HG03045 (cell line): ENCODE measurements at regions not wholly inside any gene's neighbourhood (a gene's known extent, or its start where the extent isn't known, plus 50 kb on each side); places are given as distances from the start of the nearest gene placed in this dataset.
"Not testable (repeated sequence)": the region's sequence is repeated elsewhere in the genome, so short reads cannot be mapped to it uniquely, and the experiment has no call there.

Experiments
- ATAC-seq: cut with Tn5 transposase; IDR thresholded peaks from one replicate; pipeline ENCODE4 v1.9.1; 2021; ENCODE audit warnings: mild to moderate bottlenecking, moderate library complexity; ENCODE audit not compliant: unreplicated experiment

DNA sequence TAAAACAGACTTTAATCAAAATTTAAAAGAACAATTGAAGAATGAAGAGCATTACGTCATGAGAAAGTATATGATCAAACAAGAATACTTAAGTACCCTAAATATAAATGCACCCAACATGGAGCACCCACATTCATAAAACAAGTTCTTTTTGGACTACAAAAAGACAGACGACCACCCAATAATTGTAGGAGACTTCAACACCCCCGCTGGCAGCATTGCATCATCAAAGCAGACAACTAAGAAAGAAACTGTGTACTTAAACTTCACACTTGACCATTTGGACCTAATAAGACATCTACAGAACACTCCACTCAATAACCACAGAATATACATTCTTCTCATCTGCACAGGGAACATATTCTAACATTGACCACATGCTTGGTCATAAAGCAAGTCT lies 291.7 kb upstream of the ZNF322 start:
- ATAC-seq, result not testable (repeated sequence)

DNA sequence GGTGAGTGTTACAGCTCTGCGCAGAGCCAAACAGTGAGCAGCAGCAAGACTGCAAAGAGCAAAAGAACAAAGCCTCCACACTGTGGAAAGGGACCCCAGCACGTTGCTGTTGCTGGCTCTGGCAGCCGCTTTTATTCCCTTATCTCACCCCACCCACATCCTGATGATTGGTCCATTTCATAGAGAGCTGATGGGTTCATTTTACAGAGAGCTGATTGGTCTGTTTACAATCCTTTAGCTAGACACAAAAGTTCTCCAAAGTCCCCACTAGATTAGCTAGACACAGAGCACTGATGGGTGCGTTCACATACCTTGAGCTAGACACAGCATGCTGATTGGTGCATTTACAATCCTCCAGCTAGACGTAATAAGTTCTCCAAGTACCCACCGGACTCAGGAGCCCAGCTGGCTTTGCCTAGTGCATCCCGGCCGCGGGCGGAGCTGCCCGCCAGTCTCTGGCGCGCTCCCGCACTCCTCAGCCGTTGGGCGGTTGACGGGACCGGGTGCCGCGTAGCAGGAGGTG lies 291.4 kb upstream of the PRSS16 start:
- not testable (repeated sequence) for ATAC-seq

DNA sequence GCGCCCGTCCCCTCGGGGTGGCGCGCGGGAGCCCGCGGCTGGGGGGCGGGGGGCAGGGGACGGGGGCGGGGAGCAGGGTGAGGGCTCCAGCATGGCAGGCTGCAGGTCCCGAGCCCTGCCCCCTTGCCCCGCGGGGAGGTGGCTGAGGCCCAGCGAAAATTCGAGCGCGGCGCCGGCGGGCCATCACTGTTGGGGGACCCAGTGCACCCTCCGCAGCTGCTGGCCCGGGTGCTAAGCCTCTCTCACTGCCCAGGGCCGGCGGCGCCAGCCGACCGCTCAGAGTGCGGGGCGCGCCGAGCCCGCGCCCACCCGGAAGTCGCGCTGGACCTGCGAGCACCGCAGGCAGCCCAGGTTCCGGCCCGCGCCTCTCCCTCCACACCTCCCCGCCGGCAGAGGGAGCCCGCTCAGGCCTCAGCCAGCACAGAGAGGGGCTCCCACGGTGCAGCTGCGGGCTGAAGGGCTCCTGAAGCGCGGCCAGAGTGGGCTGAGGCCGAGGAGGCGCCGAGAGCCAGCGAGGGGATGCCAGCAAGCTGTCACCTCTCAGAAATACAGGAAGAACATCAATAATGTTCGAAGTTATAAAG lies 290.8 kb upstream of the PRSS16 start:
- not testable (repeated sequence) for ATAC-seq

DNA sequence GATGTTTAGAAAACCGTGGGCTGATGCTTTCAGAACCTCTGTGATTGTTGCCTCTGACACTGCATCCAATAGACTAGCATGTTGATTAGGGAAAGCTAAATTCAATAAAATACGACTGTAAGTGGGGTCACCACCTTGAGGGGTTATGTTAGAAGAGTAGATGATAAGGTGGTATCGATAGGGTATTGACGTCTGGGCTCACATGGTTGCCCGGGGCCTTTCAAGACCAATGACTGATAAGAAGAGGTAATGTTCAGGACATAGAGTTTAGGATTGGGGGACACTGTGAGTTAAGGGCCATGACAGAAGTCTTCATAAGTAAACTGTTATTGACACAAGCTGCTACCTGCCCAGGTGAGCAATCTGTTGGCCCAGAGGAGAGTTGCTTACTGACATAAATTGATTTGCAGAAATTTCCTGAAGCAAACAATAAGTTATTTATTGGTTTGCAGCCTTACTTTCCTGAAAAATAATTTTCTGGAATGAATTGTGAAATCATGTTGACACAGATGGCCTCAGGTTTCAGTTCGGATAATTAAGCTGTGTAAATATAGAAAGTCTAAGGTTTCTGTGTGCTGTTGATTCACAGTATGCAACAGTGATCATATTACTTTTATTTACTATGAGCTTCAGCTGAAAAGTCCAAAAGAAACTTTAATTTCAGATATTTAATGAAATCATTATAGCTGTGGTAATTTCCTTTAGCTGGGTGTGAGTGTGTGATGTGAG lies 289.9 kb upstream of the PRSS16 start:
- not testable (repeated sequence) for ATAC-seq

DNA sequence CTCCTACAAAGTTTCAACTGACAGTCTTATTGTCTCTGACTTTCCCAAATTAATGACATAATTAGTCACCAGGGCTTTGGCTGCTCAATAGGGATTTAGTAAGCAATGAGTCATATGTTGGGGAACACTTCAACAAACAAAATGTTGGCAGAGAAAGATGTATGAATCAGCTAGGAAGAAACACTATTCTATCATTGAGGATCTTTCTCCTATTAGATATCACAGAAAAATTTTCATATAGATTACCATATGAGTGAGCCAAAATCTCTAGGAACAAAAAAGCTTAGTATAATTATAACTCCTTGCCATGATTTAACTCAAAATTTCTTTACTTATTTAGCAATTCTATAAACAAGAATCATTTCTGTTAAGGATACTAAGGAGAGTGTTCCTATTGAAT lies 286.3 kb upstream of the PRSS16 start:
- ATAC-seq, result not testable (repeated sequence)

DNA sequence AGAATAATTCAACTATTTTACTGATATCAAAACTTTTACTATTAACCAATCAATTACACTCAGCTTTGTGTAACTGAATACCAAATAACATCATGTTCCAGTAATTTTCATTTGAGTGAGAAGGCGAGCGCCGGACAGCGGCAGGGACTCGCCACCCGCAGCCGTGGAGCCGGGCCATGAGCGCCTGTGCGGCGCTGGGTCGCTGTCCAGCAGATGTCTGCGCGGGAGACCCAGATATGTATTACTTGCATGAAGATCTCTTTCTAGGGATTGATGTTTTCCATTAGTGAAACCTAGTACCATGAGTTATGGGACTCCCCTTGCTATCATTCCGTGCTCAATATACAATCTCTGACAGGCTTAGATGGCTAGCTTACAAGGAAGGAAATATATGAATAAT lies 245.1 kb upstream of the PRSS16 start:
- no peak for ATAC-seq

DNA sequence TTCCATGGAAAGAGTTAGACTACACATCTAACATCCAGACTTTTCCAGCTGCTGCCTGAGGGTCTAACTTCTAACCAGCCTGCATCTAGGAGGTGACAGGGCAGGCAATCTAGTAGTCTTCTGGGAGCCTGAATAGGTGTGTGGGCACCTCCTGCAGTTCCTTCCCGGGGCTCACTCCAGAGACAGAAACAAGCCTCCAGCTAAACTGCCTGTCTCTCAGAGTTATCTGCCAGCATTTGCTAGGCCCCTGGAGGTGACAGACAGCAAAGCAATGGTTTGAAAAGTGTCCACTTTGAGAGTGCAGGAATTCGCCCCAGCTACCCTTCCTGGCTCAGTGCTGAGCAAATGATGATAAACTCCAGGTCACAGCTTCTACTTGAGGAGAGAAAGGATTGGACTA lies 240.5 kb upstream of the PRSS16 start:
- ATAC-seq, result no peak

DNA sequence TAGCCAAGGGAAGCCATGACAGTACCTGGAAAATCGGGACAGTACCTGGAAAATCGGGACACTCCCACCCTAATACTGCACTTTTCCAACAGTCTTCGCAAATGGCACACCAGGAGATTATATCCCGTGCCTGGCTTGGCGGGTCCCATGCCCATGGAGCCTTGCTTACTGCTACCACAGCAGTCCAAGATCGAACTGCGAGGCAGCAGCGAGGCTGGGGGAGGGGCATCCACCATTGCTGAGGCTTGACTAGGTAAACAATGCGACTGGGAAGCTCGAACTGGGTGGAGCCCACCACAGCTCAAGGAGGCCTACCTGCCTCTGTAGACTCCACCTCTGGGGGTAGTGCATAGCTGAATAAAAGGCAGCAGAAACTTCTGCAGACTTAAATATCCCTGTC lies 238.9 kb upstream of the PRSS16 start:
- not testable (repeated sequence) for ATAC-seq

DNA sequence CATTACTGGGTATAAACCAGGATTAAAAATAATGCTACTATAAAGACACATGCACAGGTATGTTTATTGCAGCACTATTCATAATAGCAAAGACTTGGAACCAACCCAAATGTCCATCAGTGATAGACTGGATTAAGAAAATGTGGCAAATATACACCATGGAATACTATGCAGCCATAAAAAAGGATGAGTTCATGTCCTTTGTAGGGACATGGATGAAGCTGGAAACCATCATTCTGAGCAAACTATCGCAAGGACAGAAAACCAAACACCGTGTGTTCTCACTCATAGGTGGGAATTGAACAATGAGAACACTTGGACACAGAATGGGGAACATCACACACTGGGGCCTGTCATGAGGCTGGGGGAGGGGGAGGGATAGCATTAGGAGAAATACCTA lies 233.4 kb upstream of the PRSS16 start:
- not testable (repeated sequence) for ATAC-seq

DNA sequence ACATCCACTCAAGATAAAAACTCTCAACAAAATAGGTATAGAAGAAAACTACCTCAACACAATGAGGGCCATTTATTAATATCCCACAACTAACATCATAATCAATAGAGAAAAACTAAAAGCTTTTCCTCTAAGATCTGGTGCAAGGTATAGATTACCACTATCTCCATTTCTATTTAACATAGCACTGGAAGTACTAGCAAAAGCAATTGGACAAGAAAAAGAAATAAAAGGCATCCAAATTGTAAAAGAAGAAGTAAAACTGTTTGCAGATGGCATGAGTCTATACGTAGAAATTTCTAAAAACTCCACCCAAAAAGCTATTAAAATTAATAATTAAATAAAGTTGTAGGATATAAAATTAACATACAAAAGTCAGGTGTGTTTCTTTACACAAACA lies 230.8 kb upstream of the PRSS16 start:
- ATAC-seq, result no peak

DNA sequence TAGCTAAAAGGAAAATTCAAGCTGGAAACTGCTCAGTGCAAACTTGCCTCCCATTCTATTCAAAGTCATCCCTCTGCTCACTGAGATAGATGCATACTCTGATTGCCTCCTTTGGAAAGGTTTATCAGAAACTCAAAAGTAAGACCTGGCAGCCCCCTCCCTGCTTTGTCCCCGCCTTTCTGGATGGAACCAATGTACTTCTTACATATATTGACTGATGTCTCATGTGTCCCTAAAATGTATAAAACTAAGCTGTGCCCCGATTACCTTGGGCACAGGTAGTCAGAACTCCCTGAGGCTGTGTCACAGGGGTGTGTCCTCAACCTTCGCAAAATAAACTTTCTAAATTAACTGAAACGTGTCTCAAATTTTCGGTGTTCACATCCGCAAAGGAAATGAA lies 229.1 kb upstream of the PRSS16 start:
- ATAC-seq, result not testable (repeated sequence)

DNA sequence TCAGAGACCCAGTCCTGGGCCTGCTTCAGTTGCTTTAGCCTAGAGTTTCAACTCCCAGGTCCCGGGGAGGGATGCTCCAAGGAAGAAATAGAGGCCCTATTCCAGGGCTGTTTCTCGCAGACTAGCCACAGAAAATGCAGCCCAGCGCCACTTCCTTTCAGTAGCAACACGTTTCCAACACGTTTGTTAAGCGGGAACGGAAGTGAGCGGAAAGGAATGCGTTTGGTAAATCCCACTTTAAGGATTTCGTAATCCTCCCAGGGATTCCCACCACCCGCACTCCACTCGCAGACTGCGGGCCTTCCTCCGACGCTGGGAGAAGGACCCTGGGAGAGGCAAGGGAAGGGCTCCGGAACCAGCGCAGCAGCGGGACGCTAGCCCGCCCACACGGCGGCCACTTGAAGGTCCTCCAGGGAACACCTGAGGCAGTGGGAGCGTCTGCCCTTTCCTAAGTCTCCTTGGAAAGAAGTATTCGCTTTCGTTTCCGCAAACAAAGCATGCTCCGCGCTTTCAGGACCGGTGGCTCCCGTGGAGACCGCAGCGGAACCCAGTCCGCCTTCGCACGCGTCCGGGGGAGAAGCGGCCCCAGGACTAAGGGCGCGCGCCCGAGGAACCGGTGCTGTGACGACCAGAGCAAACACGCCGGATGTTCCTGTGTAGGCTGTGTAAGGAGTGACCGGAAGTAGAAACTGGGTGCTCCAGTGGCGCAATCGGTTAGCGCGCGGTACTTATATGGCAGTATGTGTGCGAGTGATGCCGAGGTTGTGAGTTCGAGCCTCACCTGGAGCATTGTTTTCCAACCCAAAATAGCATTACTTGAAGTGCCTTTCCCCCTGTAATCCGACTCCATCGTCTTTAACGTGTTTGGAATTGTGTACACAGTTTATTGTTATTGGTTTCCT lies 227.6 kb upstream of the PRSS16 start:
- no peak for ATAC-seq

DNA sequence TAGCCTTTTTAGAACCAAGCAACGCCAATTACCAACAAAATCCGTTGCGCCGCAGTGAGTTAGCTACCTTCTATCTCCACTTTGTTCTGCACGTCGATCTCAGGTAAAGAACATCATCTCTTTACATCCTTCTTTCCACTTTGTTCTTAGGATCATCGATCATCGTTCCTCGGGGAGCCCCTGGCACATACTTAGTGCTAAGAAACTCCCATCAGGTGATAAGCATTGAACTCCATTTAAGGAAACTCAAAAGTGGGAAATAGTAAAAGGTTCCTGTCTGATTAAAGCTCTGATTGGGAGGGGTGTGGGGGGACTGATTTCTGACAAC lies 227.0 kb upstream of the PRSS16 start:
- ATAC-seq, result no peak

DNA sequence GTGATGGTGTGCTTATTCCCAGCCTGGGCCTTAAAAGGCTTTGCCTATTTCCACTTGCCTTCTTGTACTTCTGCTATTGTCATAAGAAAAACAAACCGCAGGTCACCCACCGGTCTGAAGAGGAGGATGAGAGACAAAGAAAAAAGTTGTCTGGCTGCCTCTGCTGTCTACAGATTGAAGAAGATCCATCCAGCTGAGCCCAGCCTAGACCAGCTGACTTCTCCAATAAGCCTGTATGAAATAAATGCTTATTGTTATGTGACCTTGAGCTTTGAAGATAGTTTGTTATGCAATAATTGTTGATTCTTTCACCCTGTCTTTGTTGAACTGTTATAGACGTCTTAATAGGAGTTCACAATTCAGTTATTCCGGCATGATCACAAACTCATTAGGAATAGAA lies 223.8 kb upstream of the PRSS16 start:
- no peak for ATAC-seq

DNA sequence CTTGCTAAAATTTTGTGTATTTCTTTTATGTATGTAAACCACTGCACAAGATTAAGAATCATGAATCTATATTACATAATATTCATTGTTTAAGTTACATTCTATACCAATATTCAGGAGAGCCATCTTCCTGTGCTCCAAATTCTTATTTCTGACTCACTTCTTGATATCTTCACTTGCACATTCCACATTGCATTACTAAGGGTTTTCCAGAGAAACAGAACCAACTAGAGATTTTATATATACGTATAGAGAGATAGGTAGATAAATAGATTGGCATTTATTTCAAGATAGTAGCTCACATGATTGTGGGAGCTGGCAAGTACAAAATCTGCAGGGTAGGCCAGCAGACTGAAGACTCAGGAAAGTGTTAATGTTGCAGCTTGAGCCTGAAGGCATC lies 222.2 kb upstream of the PRSS16 start:
- no peak for ATAC-seq

DNA sequence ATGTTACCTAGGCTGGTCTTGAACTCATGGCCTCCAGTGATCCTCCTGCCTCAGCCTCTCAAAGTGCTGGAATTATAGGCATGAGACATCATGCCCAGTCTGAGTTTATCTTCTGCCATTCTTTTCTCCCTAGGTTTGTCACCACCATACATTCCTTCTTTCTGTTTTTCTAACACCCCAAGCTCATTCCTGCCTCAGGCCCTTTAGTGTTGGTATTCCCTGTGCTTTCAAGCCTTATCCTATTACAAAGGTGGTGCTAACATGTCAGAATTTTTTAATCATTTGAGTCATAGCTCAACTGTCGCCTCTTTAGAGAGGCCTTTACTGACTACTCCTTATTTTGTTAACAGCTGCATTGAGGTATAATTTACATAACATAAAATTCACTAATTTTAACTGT lies 221.1 kb upstream of the PRSS16 start:
- no peak for ATAC-seq

DNA sequence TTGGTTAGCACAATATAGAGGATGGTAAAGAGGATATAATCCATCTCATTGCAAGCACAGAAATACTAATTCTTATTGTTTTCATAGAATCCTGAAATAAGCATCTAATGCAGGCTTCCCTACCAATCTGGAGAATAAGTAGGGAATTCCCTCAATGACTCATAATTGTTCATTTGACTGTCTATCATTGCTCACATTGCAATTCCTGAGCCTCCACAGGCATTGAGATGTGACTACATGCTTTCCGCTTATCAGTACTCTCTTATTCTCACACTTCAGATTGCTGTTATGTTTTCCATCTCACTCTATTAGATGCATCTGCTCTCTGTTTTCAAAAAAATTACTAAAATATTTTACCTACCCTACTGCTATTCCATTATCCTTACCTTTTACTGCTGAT lies 216.2 kb upstream of the PRSS16 start:
- ATAC-seq, result no peak

DNA sequence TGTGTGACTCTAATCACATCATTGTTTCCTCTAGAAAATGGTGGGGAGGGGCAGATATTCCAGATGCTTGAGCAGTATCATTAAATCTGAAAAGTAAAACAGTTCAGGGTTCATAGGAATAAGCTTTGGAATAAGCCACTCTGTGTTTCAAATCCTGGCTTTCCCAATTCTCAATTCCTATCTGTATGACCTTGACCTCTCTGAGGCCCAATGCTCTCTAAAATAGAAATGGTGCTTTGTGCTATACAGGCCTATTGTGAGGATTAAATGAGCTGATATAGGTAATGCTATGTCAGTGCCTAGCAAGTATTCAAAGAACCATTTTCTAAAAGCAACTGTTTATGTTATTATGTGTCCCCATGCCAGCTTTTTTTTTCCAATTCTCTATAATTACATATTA lies 209.0 kb upstream of the PRSS16 start:
- no peak for ATAC-seq

DNA sequence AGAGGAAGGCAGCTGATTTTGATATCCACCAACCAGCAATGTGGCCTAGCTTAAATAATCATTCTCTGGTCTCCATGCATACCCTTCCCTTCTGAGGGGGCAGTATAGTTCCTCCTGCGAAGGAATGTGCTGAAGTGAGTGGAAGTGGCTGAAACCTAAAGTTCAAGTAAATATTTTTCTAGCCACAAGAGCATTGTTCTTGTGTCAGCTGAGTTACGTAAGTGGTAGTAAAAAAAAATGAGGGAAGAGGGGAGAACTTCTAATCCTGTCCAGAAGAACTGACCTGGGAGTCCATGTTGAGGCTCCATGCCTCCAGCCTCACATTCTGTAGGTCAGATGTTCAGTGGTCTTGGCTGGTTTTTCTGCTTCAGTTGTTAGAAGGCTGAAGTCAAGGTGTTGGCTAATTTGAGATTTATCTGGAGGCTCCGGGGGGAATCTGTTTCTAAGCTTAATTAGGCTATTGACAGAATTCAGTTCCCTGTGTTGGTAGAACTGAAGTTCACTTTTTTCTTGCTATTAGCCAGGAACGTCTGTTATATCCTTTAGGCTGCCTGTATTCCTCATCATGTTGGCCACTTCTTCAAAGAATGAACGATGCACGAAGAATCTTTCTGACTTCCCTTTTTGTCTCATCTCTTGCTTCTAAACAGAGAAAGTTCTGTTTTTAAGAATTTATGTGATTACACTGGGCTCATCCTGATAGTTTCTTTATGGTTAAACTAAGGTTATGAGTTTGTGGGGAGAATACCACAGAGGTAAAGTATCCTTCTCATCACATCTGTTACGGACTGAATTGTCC lies 207.1 kb upstream of the PRSS16 start:
- ATAC-seq, result no peak

DNA sequence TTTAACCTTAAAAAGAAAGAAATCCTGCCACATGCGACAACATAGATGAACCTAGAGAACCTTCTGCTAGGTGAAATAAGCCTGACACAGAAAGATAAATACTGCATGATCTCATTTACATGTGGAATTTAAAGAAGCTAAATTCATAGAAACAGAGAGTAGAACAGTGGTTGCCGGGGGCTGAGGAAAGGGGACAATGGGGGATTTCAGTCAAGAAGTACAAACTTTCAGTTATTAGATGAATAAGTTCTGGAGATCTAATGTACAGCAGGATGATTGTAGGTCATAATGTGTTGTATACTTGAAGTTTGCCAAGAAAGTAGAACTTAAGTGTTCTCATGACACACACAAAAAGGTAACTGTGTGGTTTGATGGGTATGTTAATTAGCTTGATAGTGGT lies 204.3 kb upstream of the PRSS16 start:
- no peak for ATAC-seq

DNA sequence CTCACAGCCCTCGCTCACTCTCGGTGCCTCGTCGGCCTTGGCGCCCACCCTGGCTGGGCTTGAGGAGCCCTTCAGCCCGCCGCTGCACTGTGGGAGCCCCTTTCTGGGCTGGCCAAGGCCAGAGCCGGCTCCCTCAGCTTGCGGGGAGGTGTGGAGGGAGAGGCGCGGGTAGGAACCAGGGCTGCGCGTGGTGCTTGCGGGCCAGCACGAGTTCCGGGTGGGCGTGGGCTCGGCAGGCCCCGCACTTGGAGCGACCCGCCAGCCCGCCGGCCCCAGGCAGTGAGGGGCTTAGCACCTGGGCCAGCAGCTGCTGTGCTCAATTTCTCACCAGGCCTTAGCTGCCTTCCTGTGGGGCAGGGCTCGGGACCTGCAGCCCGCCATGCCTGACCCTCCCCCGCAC lies 202.4 kb upstream of the PRSS16 start:
- ATAC-seq, result not testable (repeated sequence)
